Neural progenitor cell (in vitro differentiated cells): ENCODE measurements at regions not wholly inside any gene's neighbourhood (a gene's known extent, or its start where the extent isn't known, plus 50 kb on each side); places are given as distances from the start of the nearest gene placed in this dataset.

Experiments used
- DNase-seq: peaks from one replicate; pipeline ENCODE4 v3.0.0-alpha.2; 2016; ENCODE audit warnings: low spot score
- H2AFZ ChIP-seq: fragments of 200-600 bp; sonication (generic); replicated peaks from 2 replicates; pipeline ENCODE4 v1.6.1; 2016; ENCODE audit warnings: antibody characterized with exemption
- H3F3A ChIP-seq: fragments of 200-600 bp; sonication (generic); 2 replicates; pipeline ENCODE4 v1.6.1; 2016; ENCODE audit warnings: antibody characterized with exemption, low read depth
- H3K27ac ChIP-seq: fragments of 200-600 bp; sonication (generic); 2 replicates; pipeline ENCODE4 v1.5.1; 2016; ENCODE audit warnings: mild to moderate bottlenecking
- H3K27me3 ChIP-seq: fragments of 200-600 bp; sonication (generic); 2 replicates; pipeline ENCODE4 v1.6.1; 2016; ENCODE audit warnings: mild to moderate bottlenecking, moderate library complexity
- H3K36me3 ChIP-seq: fragments of 200-600 bp; sonication (generic); 2 replicates; pipeline ENCODE4 v1.5.1; 2016
- H3K4me1 ChIP-seq: fragments of 200-600 bp; sonication (generic); 2 replicates; pipeline ENCODE4 v1.6.1; 2016; ENCODE audit warnings: mixed run types
- H3K4me2 ChIP-seq: fragments of 200-600 bp; sonication (generic); 2 replicates; pipeline ENCODE4 v1.6.1; 2016
- H3K4me3 ChIP-seq: fragments of 200-600 bp; sonication (generic); 2 replicates; pipeline ENCODE4 v1.5.1; 2016
- H3K79me2 ChIP-seq: fragments of 200-600 bp; sonication (generic); 2 replicates; pipeline ENCODE4 v1.6.1; 2016; ENCODE audit warnings: low read depth
- H3K9ac ChIP-seq: fragments of 200-600 bp; sonication (generic); 2 replicates; pipeline ENCODE4 v1.6.1; 2016
- H3K9me3 ChIP-seq: fragments of 200-600 bp; sonication (generic); 2 replicates; pipeline ENCODE4 v1.5.1; 2016; ENCODE audit warnings: low read depth
- H4K20me1 ChIP-seq: fragments of 200-600 bp; sonication (generic); 2 replicates; pipeline ENCODE4 v1.6.1; 2016; ENCODE audit warnings: low read depth
- H3K27ac Mint-ChIP-seq: 3 replicates; pipeline ENCODE4 v1.8.0; 2021; ENCODE audit warnings: mixed read lengths
- H3K27me3 Mint-ChIP-seq: 2 replicates; pipeline ENCODE4 v1.8.0; 2022; ENCODE audit warnings: low read depth, mild to moderate bottlenecking, inconsistent platforms, moderate library complexity, mixed read lengths; ENCODE audit not compliant: insufficient read depth
- H3K36me3 Mint-ChIP-seq: 3 replicates; pipeline ENCODE4 v1.8.0; 2021; ENCODE audit warnings: mixed read lengths
- H3K4me1 Mint-ChIP-seq: 3 replicates; pipeline ENCODE4 v1.8.0; 2021; ENCODE audit warnings: mixed read lengths
- H3K4me3 Mint-ChIP-seq: 3 replicates; pipeline ENCODE4 v1.8.0; 2021; ENCODE audit warnings: mild to moderate bottlenecking, moderate library complexity, mixed read lengths
- H3K9me3 Mint-ChIP-seq: 3 replicates; pipeline ENCODE4 v1.8.0; 2020; ENCODE audit warnings: mixed read lengths
- EZH2 ChIP-seq: fragments of 200-600 bp; sonication (generic); IDR thresholded peaks from 2 replicates; pipeline ENCODE4 v1.6.1; 2017; ENCODE audit warnings: antibody characterized with exemption, mild to moderate bottlenecking, moderate library complexity
- EZH2phosphoT487 ChIP-seq: fragments of 200-600 bp; sonication (generic); IDR thresholded peaks from 2 replicates; pipeline ENCODE4 v1.6.1; 2017; ENCODE audit warnings: antibody characterized with exemption
- TF ChIP-seq, protein P1 (sequence below): fragments of 200-600 bp; sonication (generic); IDR thresholded peaks from 2 replicates; pipeline ENCODE4 v1.5.1; 2017; ENCODE audit warnings: antibody characterized with exemption, mild to moderate bottlenecking

DNA sequence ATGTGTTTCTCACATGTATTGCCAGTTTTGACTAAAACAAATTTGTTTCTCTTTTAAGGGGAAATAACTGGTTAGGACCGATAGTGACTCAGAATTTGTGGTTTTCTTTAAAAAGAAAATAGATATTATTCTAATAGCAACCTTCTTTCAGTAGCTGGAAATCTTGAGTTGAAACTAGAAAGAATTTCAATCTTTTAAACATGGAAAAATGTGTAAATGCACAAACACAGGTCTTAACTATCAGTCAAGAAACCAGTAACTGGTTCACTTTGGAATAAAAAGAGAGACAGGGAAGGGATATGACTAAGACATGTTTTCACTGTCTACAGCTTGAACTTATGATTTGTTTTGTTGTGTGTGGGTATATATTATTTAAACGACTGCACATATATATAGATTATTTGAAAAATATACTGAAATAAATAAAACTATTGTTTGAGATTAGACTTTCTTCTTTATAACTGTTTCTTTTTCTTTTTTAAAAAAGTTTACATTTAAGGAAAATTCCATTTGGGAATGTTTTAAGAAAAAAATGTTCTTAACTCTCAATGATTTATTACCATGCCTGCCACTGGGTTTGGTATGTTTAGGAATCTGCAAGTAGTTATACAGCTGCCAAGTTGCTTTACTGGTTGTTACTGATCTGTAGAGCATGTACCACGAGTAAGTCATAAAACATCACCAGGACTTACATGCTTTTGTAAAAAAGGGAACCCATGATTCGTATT lies 753.3 kb upstream of the MARCKS start:
- no peaks in the 10 kb centered on the region for H3F3A ChIP-seq
- H3K27ac ChIP-seq, result no peak overlapping the region
- Mint-ChIP-seq H3K27me3 (peaks cover 2% of the 10 kb centered on the region), H3K36me3 (peaks cover 4% of the 10 kb centered on the region), H3K4me1 (no peaks in the 10 kb centered on the region), H3K9me3 (peaks cover 16% of the 10 kb centered on the region), H3K4me3 (no peak overlapping the region), H3K27ac (no peak overlapping the region)
- no peaks in the 10 kb centered on the region for H3K27me3 ChIP-seq
- H3K36me3 ChIP-seq, result no peaks in the 10 kb centered on the region
- DNase-seq, result no peak
- H3K9ac ChIP-seq, result no peak overlapping the region
- H3K4me3 ChIP-seq, result no peak overlapping the region
- H4K20me1 ChIP-seq, result no peaks in the 10 kb centered on the region
- no peak overlapping the region for H3K4me2 ChIP-seq
- H3K79me2 ChIP-seq, result no peaks in the 10 kb centered on the region
- H3K9me3 ChIP-seq, result no peaks in the 10 kb centered on the region
- H2AFZ ChIP-seq, result no peak overlapping the region
- no peaks in the 10 kb centered on the region for H3K4me1 ChIP-seq
- TF ChIP-seq EZH2phosphoT487 (no peak), EZH2 (no peak)

DNA sequence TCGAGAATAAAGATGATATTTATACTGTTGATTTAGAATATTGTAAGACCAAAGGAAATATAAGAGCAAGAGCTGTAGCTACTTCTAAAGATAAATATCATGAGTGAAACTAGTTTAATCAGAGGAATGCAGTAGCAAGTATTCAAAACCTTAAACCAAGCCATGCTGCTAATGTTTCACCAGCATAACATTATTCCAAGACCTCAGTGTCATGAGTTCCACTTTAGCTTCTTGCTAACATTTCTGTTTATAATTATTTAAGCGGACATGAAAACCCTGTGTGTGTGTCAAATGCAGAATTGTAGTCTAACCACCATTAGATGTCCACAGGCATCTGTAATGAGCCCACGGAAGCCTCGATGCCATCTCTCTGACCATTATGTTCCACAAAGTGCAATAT lies 752.6 kb upstream of the MARCKS start:
- H3K36me3 ChIP-seq, result no peaks in the 10 kb centered on the region
- peaks cover 4% of the 10 kb centered on the region for H3K36me3 Mint-ChIP-seq
- H3K27me3 ChIP-seq, result no peaks in the 10 kb centered on the region
- H3K9me3 Mint-ChIP-seq, result peaks cover 20% of the 10 kb centered on the region
- H2AFZ ChIP-seq, result no peak overlapping the region
- no peak overlapping the region for H3K4me3 Mint-ChIP-seq
- H3K27ac ChIP-seq, result no peak overlapping the region
- H3K4me1 Mint-ChIP-seq, result no peaks in the 10 kb centered on the region
- no peaks in the 10 kb centered on the region for H3K9me3 ChIP-seq
- H3K4me1 ChIP-seq, result no peaks in the 10 kb centered on the region
- H3K79me2 ChIP-seq, result no peaks in the 10 kb centered on the region
- H3K4me2 ChIP-seq, result no peak overlapping the region
- TF ChIP-seq EZH2 (no peak), EZH2phosphoT487 (no peak)
- TF ChIP-seq, protein P1, sequence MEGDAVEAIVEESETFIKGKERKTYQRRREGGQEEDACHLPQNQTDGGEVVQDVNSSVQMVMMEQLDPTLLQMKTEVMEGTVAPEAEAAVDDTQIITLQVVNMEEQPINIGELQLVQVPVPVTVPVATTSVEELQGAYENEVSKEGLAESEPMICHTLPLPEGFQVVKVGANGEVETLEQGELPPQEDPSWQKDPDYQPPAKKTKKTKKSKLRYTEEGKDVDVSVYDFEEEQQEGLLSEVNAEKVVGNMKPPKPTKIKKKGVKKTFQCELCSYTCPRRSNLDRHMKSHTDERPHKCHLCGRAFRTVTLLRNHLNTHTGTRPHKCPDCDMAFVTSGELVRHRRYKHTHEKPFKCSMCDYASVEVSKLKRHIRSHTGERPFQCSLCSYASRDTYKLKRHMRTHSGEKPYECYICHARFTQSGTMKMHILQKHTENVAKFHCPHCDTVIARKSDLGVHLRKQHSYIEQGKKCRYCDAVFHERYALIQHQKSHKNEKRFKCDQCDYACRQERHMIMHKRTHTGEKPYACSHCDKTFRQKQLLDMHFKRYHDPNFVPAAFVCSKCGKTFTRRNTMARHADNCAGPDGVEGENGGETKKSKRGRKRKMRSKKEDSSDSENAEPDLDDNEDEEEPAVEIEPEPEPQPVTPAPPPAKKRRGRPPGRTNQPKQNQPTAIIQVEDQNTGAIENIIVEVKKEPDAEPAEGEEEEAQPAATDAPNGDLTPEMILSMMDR, result no peak
- peaks cover 2% of the 10 kb centered on the region for H3K27me3 Mint-ChIP-seq
- H3F3A ChIP-seq, result no peaks in the 10 kb centered on the region
- no peak for DNase-seq
- no peak overlapping the region for H3K9ac ChIP-seq
- H4K20me1 ChIP-seq, result no peaks in the 10 kb centered on the region
- H3K4me3 ChIP-seq, result no peak overlapping the region
- H3K27ac Mint-ChIP-seq, result no peak overlapping the region

DNA sequence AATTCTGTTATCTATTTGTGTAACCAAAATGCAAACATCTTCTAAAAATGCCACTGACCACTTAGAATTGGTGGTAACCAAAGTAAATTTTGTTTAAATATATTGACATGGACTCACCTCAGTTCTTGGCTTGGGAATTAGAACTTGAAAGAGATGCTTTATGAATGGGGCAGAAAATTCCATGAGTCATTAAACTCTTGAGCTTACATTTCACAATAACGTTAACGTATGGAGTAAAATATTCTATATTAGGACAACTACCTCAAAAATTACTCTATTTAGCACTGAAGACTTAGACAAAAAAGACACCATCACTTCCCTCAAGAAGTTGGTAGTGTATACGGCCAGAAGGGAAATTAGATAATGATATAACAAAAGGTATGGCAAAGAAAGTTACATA lies 752.2 kb upstream of the MARCKS start:
- no peak overlapping the region for H2AFZ ChIP-seq
- H3F3A ChIP-seq, result no peaks in the 10 kb centered on the region
- no peaks in the 10 kb centered on the region for H3K4me1 ChIP-seq
- H3K27ac Mint-ChIP-seq, result no peak overlapping the region
- no peak overlapping the region for H3K4me3 ChIP-seq
- TF ChIP-seq, protein P1, result no peak
- TF ChIP-seq EZH2 (no peak), EZH2phosphoT487 (no peak)
- peaks cover 2% of the 10 kb centered on the region for H3K27me3 Mint-ChIP-seq
- no peak overlapping the region for H3K9ac ChIP-seq
- H3K9me3 ChIP-seq, result no peaks in the 10 kb centered on the region
- no peaks in the 10 kb centered on the region for H3K79me2 ChIP-seq
- peaks cover 20% of the 10 kb centered on the region for H3K9me3 Mint-ChIP-seq
- DNase-seq, result no peak
- H3K27ac ChIP-seq, result no peak overlapping the region
- no peaks in the 10 kb centered on the region for H3K4me1 Mint-ChIP-seq
- H3K4me3 Mint-ChIP-seq, result no peak overlapping the region
- no peaks in the 10 kb centered on the region for H4K20me1 ChIP-seq
- H3K36me3 Mint-ChIP-seq, result peaks cover 4% of the 10 kb centered on the region
- no peak overlapping the region for H3K4me2 ChIP-seq
- no peaks in the 10 kb centered on the region for H3K27me3 ChIP-seq
- H3K36me3 ChIP-seq, result no peaks in the 10 kb centered on the region

DNA sequence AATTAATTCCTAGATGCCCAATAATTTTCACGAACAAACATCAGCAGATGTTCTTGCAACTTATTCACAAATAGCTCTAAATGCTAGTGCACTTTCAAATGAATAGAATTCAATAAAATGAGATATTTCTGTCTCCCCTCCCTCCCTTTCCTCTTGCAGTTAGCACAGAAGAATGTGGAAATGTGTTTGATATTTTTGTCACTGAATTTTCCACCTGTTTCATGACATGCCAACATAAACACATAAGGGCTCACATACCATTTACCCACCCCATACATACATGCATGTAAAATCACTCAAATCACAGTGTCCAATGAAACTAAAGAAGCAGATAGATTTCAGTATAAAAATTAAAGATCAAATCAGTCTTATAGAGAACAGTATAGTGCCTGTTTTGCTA lies 746.9 kb upstream of the MARCKS start:
- H4K20me1 ChIP-seq, result no peaks in the 10 kb centered on the region
- Mint-ChIP-seq H3K36me3 (peaks cover 8% of the 10 kb centered on the region), H3K4me1 (no peaks in the 10 kb centered on the region), H3K27ac (no peak overlapping the region), H3K27me3 (peaks cover 5% of the 10 kb centered on the region), H3K9me3 (peaks cover 34% of the 10 kb centered on the region), H3K4me3 (no peak overlapping the region)
- H3K4me3 ChIP-seq, result no peak overlapping the region
- H3K4me1 ChIP-seq, result no peaks in the 10 kb centered on the region
- no peak overlapping the region for H2AFZ ChIP-seq
- no peak overlapping the region for H3K27ac ChIP-seq
- TF ChIP-seq EZH2, result no peak
- TF ChIP-seq EZH2phosphoT487, result no peak
- H3K79me2 ChIP-seq, result no peaks in the 10 kb centered on the region
- H3F3A ChIP-seq, result no peaks in the 10 kb centered on the region
- H3K4me2 ChIP-seq, result no peak overlapping the region
- no peaks in the 10 kb centered on the region for H3K36me3 ChIP-seq
- H3K9ac ChIP-seq, result no peak overlapping the region
- no peak for DNase-seq
- no peaks in the 10 kb centered on the region for H3K9me3 ChIP-seq
- H3K27me3 ChIP-seq, result no peaks in the 10 kb centered on the region
